ENCODE measurements at regions not wholly inside any gene's neighbourhood (a gene's known extent, or its start where the extent isn't known, plus 50 kb on each side); places are given as distances from the start of the nearest gene placed in this dataset.
"Not testable (repeated sequence)": the region's sequence is repeated elsewhere in the genome, so short reads cannot be mapped to it uniquely, and the experiment has no call there.

DNA sequence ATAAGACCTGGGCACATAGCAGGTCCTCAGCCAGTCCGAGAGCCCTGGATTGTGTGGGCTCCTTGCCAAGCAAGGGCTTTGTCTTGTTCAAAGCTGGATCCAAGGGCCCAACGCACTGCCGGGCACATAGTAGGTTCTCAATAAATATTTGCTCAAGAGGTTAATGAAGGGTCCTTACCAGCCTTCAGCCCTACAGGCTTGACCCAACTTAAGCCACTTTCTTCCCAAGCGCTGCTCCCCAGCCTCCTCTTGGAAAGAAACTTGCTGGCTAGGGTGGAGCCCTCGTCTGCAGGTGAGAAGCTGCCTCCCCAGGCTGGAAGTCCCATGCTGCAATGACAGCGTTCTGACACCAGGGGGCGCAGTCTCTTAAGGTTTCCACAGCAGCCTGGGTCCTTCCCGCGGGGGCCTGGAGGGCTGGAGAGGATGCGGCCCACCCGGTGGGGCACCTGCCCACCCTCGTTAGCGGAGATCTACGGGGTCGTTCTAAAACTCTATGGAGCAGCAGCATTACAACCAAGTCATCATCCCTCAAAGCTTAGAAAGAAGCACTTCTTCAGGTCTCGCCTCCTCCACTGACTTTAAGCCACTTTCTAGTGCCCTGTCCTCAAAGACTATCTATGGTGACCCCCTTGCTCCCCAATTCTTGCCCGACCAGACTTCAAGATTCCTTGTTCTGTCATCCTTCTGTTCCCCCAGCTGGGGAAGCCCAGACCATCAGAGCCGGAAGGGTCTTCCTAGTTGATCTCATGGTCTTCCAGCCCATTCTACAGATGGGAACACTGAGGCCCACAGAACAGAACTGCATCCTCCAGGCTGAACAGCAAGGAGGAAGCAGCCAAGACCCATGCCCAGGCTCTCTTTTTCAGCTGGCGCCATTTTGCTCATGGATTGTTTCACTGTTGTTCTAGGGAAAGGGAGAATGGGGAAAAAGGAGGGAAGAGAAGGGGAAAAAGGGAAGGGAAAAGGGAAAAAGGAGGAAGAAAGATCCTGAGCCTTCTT, 115.4 kb downstream of the LHX2 start:
- DNase-seq = peak; percentile 50

GRCh38 chr9:124128568-124129166, 117.1 kb downstream of the LHX2 start:
- no peak for DNase-seq

- DNase-seq = peak; percentile 18
Observed at GRCh38 chr9:124130277-124131075, 118.9 kb downstream of the LHX2 start.

GRCh38 chr9:124131518-124131917, 120.0 kb downstream of the LHX2 start:
- not testable (repeated sequence) for DNase-seq

- no peak for DNase-seq
Observed at GRCh38 chr9:124132671-124133147, 121.1 kb downstream of the LHX2 start.

- no peak for DNase-seq
Observed at GRCh38 chr9:124133727-124134126, 122.2 kb downstream of the LHX2 start.

DNA sequence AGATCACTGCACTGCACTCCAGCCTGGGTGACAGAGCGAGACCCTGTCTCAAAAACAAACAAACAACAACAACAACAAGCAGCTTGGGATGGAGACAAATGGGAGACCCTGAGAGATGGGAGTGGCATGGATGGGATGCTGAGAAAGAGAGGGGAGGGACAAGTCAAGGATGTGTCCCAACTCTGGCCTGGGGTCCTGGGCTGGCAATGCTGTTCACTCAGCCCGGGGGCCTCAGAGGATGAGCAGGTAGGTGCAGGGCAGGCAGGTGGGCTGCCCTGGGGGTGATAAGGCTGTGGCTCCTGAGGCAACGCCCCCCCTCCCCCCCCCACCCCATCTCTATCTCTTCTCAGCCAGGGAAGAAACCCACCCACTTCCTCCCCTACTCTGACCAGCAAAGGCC, 123.0 kb downstream of the LHX2 start:
- DNase-seq = no peak

- no peak for DNase-seq
Observed at GRCh38 chr9:124135813-124136365, 121.9 kb upstream of the NEK6 start.

GRCh38 chr9:124137009-124137943, 120.5 kb upstream of the NEK6 start:
- DNase-seq = no peak

- no peak for DNase-seq
Observed at GRCh38 chr9:124137944-124138335, 119.8 kb upstream of the NEK6 start.

DNA sequence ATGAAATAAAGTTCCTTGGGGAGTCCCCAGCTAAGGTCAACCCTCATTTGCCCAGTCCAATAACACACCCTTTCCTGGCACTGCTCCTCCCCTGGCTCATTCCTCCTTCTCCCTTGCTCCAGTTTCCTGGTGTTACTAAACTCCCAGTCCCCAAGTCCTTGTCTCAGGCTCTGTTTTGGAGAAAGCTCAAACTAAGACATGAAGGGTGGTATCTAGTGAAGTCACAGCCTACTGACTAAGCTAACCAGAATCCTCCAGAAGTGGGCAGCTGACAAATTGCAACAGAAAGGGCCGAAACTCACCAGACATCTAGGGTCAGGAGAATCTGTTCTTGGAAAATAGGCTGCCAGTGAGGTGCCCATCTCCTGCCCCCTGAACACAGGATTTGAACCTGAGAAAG, 118.7 kb upstream of the NEK6 start:
- DNase-seq = no peak

- no peak for DNase-seq
Observed at GRCh38 chr9:124140941-124141568, 116.7 kb upstream of the NEK6 start.

- not testable (repeated sequence) for DNase-seq
Observed at GRCh38 chr9:124144561-124145123, 113.1 kb upstream of the NEK6 start.

DNA sequence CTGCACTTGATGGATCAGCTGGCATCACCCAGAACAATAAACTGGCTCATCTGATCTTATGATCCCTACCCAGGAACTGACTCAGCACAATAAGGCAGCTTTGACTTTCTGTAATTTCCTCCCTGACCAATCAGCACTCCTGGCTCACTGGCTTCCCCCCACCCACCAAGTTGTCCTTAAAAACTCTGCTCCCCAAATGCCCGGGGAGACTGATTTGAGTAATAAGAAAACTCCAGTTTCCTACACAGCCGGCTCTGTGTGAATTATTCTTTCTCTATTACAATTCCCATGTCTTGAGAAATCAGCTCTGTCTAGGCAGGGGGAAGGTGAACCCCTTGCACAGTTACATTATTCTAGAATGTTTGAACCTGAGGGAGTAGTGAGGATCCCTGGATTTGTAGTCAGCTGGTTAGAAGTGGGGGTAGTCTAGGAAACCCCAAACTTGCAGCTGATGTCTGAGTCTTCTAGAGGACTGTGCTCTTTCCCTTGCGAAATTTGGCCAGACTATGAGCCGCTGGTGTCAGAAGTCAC, 111.7 kb upstream of the NEK6 start:
- DNase-seq = no peak

- DNase-seq = no peak
Observed at GRCh38 chr9:124149992-124150391, 107.8 kb upstream of the NEK6 start.

- DNase-seq = no peak
Observed at GRCh38 chr9:124163760-124164255, 93.9 kb upstream of the NEK6 start.

DNA sequence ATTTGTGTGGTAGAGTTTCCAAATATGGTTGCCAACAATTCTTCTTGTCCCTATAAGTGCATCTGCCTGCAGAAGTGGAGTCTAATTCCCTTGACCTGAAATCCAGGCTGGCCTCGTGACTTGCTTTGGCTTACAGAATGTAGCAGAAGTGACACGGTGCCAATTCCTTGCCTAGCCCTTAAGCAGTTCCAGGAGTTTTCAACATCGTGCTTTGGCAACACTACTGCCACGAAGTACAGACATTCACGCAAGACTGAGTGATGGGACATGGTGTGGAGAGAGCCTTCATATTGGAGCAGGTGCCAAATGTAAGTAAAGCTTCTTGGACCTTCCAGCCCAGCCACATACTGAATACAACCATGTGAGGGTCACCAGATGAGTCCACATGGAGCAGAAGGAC, 92.9 kb upstream of the NEK6 start:
- no peak for DNase-seq

DNA sequence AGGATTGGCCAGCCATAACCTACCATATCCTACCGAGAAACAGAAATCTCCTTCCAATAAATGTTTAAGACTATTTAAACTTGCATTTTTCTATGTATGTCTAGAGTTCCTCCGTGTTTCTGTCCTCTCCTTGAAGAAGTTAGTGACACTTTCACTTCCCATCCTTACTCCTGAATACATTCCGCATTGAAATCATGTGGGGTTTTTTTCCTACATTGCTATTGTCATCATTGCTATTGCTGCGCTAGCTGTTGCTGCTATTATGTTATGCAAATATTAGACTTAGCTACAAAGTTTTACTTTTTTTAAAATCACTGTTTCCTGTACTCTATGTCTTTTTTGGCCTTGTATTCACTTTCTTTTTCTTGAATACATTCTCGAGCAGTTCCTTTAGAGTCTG, 83.3 kb upstream of the NEK6 start:
- DNase-seq = no peak

DNA sequence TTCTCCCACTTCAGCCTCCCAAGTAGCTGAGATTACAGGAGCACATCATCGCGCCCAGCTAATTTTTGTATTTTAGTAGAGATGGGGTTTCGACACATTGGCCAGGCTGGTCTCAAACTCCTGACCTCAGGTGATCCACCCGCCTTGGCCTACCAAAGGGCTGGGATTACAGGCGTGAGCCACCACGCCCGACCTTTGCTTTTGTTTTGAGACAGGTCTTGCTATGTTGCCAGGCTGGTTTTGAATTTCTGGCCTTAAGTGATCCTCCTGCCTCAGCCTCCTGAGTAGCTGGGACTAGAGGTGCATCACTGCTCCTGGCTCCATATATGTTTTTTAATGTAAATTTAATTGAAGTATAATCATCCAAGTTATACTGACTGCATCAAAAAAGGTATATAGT, 80.2 kb upstream of the NEK6 start:
- DNase-seq = not testable (repeated sequence)
